Urinary bladder (tissue), 3 donors: ENCODE measurements at regions not wholly inside any gene's neighbourhood (a gene's known extent, or its start where the extent isn't known, plus 50 kb on each side); places are given as distances from the start of the nearest gene placed in this dataset.
"Not testable (repeated sequence)": the region's sequence is repeated elsewhere in the genome, so short reads cannot be mapped to it uniquely, and the experiment has no call there.

ENCODE experiments used
- DNase-seq: peaks from one replicate; pipeline ENCODE4 v3.0.0-alpha.2; 2015; ENCODE audit errors: extremely low spot score
- H3K27ac ChIP-seq: one replicate; pipeline ENCODE4 v1.5.1; 2013; ENCODE audit warnings: low read depth, mild to moderate bottlenecking, moderate library complexity
- H3K36me3 ChIP-seq: one replicate; pipeline ENCODE4 v1.6.1; 2013; ENCODE audit warnings: mild to moderate bottlenecking, moderate library complexity; ENCODE audit not compliant: insufficient read depth
- H3K4me1 ChIP-seq: one replicate; pipeline ENCODE4 v1.6.1; 2013; ENCODE audit warnings: mild to moderate bottlenecking, moderate library complexity; ENCODE audit not compliant: insufficient read depth
- H3K4me3 ChIP-seq: one replicate; pipeline ENCODE4 v1.5.1; 2013; ENCODE audit warnings: low read depth, low read length
- WGBS: extraction: QIAGEN DNeasy Blood & Tissue Kit; methylation state at CpG from one replicate; pipeline ENCODE4 v1.1.7; 2013; 5-methylcytosine and 5-hydroxymethylcytosine counted together
- donor health status: healthy with polysubstance abuse.
- donor health status: healthy.

DNA sequence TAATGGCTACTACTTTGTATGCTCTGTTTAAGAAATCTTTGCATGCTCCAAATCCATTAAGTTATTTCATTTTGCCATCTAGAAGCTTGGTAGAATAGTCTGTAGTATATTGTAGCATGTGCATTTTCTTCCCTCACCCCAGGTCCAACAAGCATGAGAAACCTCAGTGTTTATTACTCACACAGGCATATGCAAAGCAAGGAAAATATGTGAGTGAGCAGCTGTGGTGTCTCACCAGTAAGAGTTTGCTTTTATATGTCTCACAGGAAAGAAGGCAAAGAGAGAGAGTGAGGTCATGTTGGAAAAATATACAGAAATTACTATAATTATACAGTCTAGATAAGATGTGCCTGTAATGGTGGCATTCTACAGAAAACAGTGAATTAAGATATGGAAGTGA, 312.5 kb downstream of the C3orf38 start:
- no peaks in the 10 kb centered on the region for H3K4me1 ChIP-seq
- no peak overlapping the region for H3K27ac ChIP-seq
- DNase-seq, result peak; percentile 29
- H3K36me3 ChIP-seq, result no peaks in the 10 kb centered on the region
- no peak overlapping the region for H3K4me3 ChIP-seq

DNA sequence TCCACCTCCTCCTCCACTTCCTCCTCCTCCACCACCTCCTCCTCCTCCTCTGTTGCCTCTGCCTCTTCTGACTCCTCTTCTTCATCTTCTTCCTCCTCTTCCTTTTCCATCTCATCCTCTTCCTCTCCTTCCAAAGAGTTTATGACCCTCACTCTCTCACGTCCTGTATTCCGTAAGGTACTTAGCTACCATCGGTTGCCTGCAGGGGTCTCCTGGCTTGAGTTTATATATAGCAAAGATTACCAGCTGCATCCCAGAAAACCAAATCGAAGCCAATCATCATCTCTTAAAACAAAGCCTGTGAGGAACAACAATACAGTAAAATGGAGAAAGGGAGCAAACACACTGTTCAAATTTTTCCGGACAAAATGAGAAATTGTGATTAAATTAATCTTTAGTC, 317.4 kb downstream of the C3orf38 start:
- Histone ChIP-seq H3K4me3 (no peak overlapping the region), H3K27ac (no peak overlapping the region), H3K36me3 (no peaks in the 10 kb centered on the region), H3K4me1 (no peaks in the 10 kb centered on the region)
- no peak for DNase-seq
- whole genome bisulfite sequencing, result 90% methylated on average over 5 of the region's 5 CpGs

DNA sequence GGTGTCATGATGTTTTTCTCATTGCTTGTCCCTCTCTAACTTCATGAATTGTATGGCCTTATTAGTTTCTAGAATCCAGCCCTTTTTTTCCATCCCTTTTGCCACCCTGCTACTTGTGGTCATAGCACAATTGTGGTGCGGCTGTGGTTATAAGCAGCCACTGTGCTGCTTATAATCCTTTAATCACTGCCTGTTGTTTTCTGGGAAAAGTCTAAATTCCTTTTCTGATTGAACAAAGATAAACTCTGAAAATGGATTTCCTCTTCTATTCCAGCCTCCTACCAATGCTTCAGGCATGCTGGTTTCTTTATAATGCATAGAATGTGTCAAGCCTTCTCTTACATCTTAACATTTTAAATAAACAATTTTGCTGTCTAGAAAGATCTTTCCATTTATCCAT, 319.5 kb downstream of the C3orf38 start:
- WGBS, result 88% methylated on average over 1 of the region's 1 CpG
- Histone ChIP-seq H3K27ac (no peak overlapping the region), H3K4me1 (no peaks in the 10 kb centered on the region), H3K36me3 (no peaks in the 10 kb centered on the region), H3K4me3 (no peak overlapping the region)
- no peak for DNase-seq

DNA sequence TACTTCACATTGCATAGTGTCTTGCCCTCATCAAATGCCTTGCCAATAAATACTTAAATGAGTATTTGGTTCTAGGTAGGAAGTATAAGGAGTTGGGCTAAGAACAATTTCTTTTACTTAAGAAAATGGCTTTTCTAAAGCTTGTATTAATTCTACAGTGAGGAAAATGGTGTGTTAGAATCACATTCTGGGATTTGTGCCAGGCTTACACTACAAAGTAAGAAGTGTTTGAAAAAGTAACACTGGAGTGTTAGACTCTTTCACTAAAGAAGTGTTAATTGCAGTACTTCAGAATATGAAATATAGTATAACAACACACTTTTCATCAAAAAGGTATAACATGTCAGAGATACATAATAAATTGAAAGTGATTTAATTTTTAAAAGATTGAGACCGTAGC, 328.7 kb downstream of the C3orf38 start:
- Histone ChIP-seq H3K36me3 (no peaks in the 10 kb centered on the region), H3K4me3 (no peak overlapping the region), H3K4me1 (no peaks in the 10 kb centered on the region), H3K27ac (no peak overlapping the region)
- no peak for DNase-seq
- 91% methylated on average over 1 of the region's 1 CpG for WGBS

DNA sequence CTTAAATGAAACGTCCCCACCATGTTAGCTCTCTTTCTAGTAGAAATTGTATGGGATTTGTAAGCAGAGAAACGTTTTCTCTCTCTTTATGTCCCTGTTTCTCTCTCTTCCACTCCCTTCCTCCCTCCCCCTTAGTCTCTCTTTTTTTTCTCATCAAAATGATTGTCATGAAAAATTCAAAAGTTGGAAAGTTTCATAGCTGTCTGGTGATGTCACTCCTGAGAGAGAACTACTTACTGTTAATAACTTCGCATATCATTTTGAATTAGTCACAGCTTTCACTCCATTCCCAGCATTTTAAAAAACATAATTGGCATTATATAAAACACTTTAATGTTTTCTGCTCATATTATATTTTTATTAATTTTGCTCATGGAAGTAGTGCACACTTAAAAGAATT, 331.1 kb downstream of the C3orf38 start:
- no peaks in the 10 kb centered on the region for H3K36me3 ChIP-seq
- no peaks in the 10 kb centered on the region for H3K4me1 ChIP-seq
- no peak overlapping the region for H3K27ac ChIP-seq
- DNase-seq, result no peak
- H3K4me3 ChIP-seq, result no peak overlapping the region
- 78% methylated on average over 3 of the region's 3 CpGs for WGBS

DNA sequence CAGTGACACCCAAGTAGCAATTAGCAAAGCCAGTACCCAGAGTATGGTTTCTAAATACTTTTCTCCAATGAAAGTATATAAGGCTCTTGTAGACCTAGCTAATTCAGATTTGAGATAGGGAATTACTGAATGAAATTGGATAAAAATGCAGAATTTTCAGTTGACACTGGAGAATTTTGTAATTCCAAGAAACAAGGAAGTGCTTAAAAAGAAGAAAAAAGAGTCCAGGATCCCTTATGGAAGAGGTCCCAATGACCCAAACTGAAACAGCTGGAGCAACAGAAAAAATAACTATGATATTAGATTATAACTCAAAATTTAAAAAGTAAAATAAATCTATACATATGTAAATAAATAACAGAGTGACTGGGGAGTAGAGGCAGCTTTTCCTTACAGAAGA, 335.2 kb downstream of the C3orf38 start:
- Histone ChIP-seq H3K4me3 (no peak overlapping the region), H3K4me1 (no peaks in the 10 kb centered on the region), H3K36me3 (no peaks in the 10 kb centered on the region), H3K27ac (no peak overlapping the region)
- no peak for DNase-seq

DNA sequence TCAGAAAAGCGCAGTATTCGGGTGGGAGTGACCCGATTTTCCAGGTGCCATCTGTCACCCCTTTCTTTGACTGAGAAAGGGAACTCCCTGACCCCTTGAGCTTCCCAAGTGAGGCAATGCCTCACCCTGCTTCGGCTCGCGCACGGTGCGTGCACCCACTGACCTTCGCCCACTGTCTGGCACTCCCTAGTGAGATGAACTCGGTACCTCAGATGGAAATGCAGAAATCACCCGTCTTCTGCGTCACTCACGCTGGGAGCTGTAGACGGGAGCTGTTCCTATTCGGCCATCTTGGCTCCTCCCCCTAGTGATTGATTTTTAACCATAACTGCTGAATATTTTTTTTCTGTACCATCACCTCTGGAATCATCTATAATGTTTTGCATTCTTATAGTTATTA, 359.1 kb downstream of the C3orf38 start:
- DNase-seq, H3K36me3 ChIP-seq, H3K4me3 ChIP-seq, H3K27ac ChIP-seq, H3K4me1 ChIP-seq: not testable (repeated sequence)
- WGBS, result 92% methylated on average over 15 of the region's 15 CpGs

DNA sequence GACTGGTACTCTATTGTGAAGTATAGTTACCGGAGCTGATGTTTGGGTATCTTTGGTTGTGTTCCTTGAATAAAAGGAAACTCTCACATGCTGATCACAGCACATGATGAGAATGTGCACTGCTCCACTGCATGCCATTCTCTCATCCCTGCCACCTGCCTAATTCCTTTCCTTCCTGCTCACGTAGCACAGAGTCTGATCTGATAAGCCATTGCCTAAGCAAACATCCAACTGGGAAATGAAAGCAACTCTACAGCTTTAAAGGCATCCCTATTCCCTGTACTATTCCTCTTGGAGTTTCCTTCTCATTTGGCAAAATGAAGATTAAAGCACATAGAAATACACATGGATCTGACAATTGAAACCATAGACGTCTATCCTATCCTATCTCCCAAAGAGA, 359.8 kb downstream of the C3orf38 start:
- H3K36me3 ChIP-seq, result no peaks in the 10 kb centered on the region
- 65% methylated on average over 3 of the region's 3 CpGs for WGBS
- H3K4me1 ChIP-seq, result no peaks in the 10 kb centered on the region
- no peak for DNase-seq
- H3K27ac ChIP-seq, result no peak overlapping the region
- H3K4me3 ChIP-seq, result no peak overlapping the region

DNA sequence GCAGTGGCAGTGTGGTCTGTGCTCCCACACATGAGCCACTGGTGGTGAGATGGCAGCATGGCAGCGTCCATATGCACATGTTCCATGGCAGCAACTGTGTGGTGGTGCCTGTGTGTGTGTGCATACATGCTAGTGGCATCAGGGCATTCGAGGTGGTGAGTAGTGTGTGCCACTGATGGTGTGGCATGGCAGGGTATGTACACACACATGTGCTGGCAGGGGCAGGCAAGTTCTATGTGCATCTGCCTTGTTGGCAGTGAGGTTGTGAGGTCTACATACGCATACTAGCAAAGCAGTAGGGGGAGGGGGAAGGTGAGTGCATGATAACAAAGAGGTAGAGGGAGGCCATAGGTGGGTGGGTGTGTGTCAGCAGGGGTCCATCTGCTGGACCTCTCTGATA, 378.7 kb downstream of the C3orf38 start:
- DNase-seq, result no peak
- no peak overlapping the region for H3K4me3 ChIP-seq
- no peaks in the 10 kb centered on the region for H3K36me3 ChIP-seq
- 86% methylated on average over 3 of the region's 3 CpGs for WGBS
- H3K27ac ChIP-seq, result no peak overlapping the region
- H3K4me1 ChIP-seq, result no peaks in the 10 kb centered on the region

DNA sequence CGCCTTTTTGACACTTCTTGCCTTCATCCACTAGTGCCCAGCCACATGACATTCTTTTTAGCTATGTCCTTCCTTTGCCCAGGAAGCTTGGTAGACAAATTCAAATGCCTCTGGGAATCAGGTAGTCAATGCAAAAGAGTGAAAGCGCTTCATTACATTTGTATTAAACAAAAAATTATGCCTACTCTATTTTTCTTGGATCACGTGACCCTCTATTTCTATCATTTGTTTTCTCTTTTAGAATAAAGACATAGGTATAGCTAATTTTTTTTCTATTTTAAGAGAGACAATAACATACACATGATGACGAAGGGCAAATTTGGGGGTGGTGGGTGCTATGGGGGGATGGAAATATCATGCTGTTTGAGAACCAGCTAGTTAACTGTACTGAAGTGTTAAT, 384.8 kb downstream of the C3orf38 start:
- Histone ChIP-seq H3K4me1 (no peaks in the 10 kb centered on the region), H3K27ac (no peak overlapping the region), H3K4me3 (no peak overlapping the region), H3K36me3 (no peaks in the 10 kb centered on the region)
- DNase-seq, result no peak
- 74% methylated on average over 4 of the region's 4 CpGs for WGBS

DNA sequence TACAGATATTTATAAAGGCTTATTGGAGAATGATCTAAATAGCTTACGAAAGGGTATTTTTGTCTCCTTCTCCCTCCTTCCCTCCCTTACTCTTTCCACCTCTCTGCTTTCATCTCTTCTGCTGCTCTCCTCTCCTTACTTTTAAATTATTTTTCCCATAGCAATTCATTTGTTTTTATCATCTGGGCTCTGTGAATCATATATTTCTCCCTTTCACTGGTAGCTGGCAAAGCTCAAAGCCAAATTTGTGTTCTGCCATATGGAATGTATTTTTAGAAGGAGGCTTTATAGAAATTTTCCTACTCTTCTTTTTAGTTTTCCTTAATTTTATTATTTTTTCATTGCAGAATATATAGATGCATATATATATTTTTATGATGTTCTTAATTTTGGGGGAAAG, 385.8 kb downstream of the C3orf38 start:
- no peaks in the 10 kb centered on the region for H3K36me3 ChIP-seq
- DNase-seq, result no peak
- no peak overlapping the region for H3K27ac ChIP-seq
- H3K4me3 ChIP-seq, result no peak overlapping the region
- 58% methylated on average over 1 of the region's 1 CpG for WGBS
- no peaks in the 10 kb centered on the region for H3K4me1 ChIP-seq

DNA sequence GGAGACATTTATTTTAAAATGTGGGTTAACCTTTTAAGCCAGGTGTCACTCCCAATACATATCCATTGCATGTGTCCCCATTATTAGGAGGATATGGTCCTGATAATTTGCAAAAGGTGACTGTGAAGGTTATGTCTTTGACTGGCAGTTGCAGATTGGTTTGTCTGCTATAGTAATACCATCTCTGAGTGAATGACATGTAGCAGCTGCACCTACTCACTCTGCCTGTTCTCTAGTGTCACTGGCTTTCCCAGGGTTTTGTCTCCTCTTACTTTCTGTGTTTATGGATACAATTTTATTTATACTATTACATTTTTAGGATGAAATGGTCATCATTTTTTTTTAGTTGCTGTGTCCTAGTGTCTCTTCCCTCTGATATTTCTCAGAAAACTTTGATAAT, 393.2 kb downstream of the C3orf38 start:
- no peaks in the 10 kb centered on the region for H3K4me1 ChIP-seq
- H3K27ac ChIP-seq, result no peak overlapping the region
- no peaks in the 10 kb centered on the region for H3K36me3 ChIP-seq
- no peak overlapping the region for H3K4me3 ChIP-seq
- DNase-seq, result no peak

DNA sequence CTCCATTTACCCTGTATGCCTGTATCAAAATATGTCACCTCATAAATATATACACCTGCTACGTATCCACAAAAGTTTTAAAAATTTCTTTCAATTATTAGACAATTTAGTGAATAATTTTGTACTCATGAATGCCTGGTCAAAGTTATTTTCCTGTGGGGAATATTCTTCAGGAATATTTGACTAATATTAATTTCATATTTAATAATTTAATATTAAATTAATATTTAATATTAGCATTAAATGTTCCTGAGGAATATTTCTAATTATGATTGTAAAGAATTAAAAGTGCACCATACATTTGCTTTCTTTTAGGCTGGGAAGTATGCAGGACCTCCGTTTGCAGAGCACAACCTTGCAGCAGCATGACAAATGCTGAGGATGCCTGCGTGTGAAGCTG, 422.7 kb downstream of the C3orf38 start:
- Histone ChIP-seq H3K36me3 (no peaks in the 10 kb centered on the region), H3K4me3 (no peak overlapping the region), H3K4me1 (no peaks in the 10 kb centered on the region), H3K27ac (no peak overlapping the region)
- WGBS, result 86% methylated on average over 3 of the region's 3 CpGs
- DNase-seq, result no peak

DNA sequence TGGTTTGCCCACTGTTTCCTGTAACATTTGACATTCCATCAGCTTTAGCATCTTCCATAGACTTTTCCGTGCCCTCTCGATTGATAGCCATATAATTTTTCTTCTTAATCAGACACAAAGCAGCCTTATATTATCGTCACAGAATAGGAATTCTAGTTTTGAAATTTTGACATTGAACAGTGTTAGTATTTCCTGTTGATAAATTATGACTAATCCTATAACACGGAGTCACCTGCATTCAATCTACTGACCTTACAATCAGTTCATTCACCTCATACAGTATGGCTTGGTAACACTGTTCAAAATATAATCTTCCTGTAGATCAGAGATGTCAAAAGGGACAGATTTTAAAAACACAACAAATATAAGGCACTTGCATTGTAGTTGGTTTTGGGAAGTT, 423.7 kb downstream of the C3orf38 start:
- WGBS, result 84% methylated on average over 4 of the region's 4 CpGs
- Histone ChIP-seq H3K4me1 (no peaks in the 10 kb centered on the region), H3K36me3 (no peaks in the 10 kb centered on the region), H3K4me3 (no peak overlapping the region), H3K27ac (no peak overlapping the region)
- DNase-seq, result no peak

DNA sequence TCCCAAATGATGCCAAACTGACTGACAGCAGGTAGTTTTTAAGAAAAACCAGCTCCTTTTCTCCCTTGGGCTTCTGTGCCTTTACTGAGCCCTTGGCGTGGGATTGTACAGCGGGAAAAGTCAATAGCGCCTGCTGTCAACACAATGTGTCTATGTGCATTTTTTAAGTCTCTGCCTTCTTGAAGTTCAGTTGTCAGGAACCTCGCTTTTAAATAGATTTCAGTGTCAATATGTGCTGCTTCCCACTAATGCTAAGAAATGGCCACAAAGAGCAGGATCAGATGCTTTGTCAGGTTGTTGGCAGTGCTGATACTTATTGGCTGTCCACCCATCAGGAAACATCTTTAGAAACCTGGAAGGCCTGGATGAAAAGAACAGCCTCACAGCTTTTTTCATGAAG, 424.4 kb downstream of the C3orf38 start:
- 96% methylated on average over 4 of the region's 4 CpGs for WGBS

More for the DNA sequence above, 424.4 kb downstream of the C3orf38 start:
- DNase-seq, result no peak
- H3K4me1 ChIP-seq, result no peaks in the 10 kb centered on the region
- H3K36me3 ChIP-seq, result no peaks in the 10 kb centered on the region
- H3K27ac ChIP-seq, result no peak overlapping the region
- no peak overlapping the region for H3K4me3 ChIP-seq
